Liver (tissue), 8 donors: ENCODE measurements at regions not wholly inside any gene's neighbourhood (a gene's known extent, or its start where the extent isn't known, plus 50 kb on each side); places are given as distances from the start of the nearest gene placed in this dataset.

Source experiments
- DNase-seq: peaks from one replicate; pipeline ENCODE4 v3.0.0-alpha.2; 2017; ENCODE audit warnings: low spot score
- H3K27ac ChIP-seq, 2 donors: one replicate each; pipeline ENCODE4 v1.7.0; 2013; ENCODE audit warnings: inconsistent platforms in 2 of 2, low read length in 2 of 2, control low read depth in 1 of 2, low read depth in 1 of 2, mild to moderate bottlenecking in 1 of 2
- H3K27me3 ChIP-seq, 4 donors: one replicate each; pipeline versions ENCODE4 v1.6.1 to v1.7.0; 2013; ENCODE audit warnings: low read length in 3 of 4, inconsistent platforms in 1 of 4, mild to moderate bottlenecking in 1 of 4, moderate library complexity in 1 of 4; ENCODE audit not compliant: control insufficient read depth in 4 of 4, insufficient read depth in 4 of 4
- H3K36me3 ChIP-seq, 4 donors: one replicate each; pipeline versions ENCODE4 v1.6.1 to v1.7.0; 2013; ENCODE audit warnings: low read length in 3 of 4, mild to moderate bottlenecking in 3 of 4, low read depth in 1 of 4, moderate library complexity in 1 of 4; ENCODE audit not compliant: control insufficient read depth in 4 of 4, insufficient read depth in 3 of 4
- H3K4me1 ChIP-seq, 4 donors: one replicate each; pipeline versions ENCODE4 v1.6.1 to v1.7.0; 2013; ENCODE audit warnings: low read length in 3 of 4, mild to moderate bottlenecking in 3 of 4, moderate library complexity in 1 of 4; ENCODE audit not compliant: control insufficient read depth in 4 of 4, insufficient read depth in 4 of 4
- H3K4me3 ChIP-seq, 3 donors: one replicate each; pipeline versions ENCODE4 v1.6.1 to v1.7.0; 2013; ENCODE audit warnings: low read length in 3 of 3, control low read depth in 1 of 3, low read depth in 1 of 3, mild to moderate bottlenecking in 1 of 3
- H3K9ac ChIP-seq, 2 donors: one replicate each; pipeline ENCODE4 v1.7.0; 2013; ENCODE audit warnings: low read length in 2 of 2, mild to moderate bottlenecking in 2 of 2, moderate library complexity in 2 of 2, control low read depth in 1 of 2, low read depth in 1 of 2
- H3K9me3 ChIP-seq, 4 donors: one replicate each; pipeline versions ENCODE4 v1.6.1 to v1.7.0; 2013; ENCODE audit warnings: low read length in 3 of 4; ENCODE audit not compliant: control insufficient read depth in 4 of 4
- ATF3 ChIP-seq: IDR thresholded peaks from 2 replicates; pipeline ENCODE4 v1.6.1; 2016; ENCODE audit warnings: antibody characterized with exemption
- CTCF ChIP-seq: fragments of 150-350 bp; IDR thresholded peaks from 2 replicates; pipeline ENCODE4 v1.5.1; 2017; ENCODE audit warnings: improper control_type of control experiment, low read depth, low read length; ENCODE audit not compliant: missing input control
- EGR1 ChIP-seq, 2 donors: IDR thresholded peaks; 2 replicates each; pipeline ENCODE4 v1.6.1; 2016 to 2018; ENCODE audit warnings: antibody characterized with exemption in 2 of 2, low read depth in 2 of 2
- FOXA1 ChIP-seq: IDR thresholded peaks from 2 replicates; pipeline ENCODE4 v1.6.1; 2016; ENCODE audit warnings: antibody characterized with exemption
- FOXA2 ChIP-seq: IDR thresholded peaks from 2 replicates; pipeline ENCODE4 v1.6.1; 2016; ENCODE audit warnings: antibody characterized with exemption
- GABPA ChIP-seq, 2 donors: IDR thresholded peaks in 1 of 2; conservative IDR thresholded peaks in 1 of 2; 2 replicates each; pipeline ENCODE4 v1.6.1; 2016; ENCODE audit warnings: antibody characterized with exemption in 2 of 2, mild to moderate bottlenecking in 1 of 2, moderate library complexity in 1 of 2
- HNF4A ChIP-seq, 2 donors: conservative IDR thresholded peaks; 2 replicates each; pipeline ENCODE4 v1.6.1; 2016; ENCODE audit warnings: antibody characterized with exemption in 2 of 2, mild to moderate bottlenecking in 2 of 2
- HNF4G ChIP-seq: IDR thresholded peaks from 2 replicates; pipeline ENCODE4 v1.6.1; 2016; ENCODE audit warnings: antibody characterized with exemption
- JUND ChIP-seq, 2 donors: IDR thresholded peaks; 2 replicates each; pipeline ENCODE4 v1.6.1; 2016; ENCODE audit warnings: antibody characterized with exemption in 2 of 2
- MAX ChIP-seq: IDR thresholded peaks from 2 replicates; pipeline ENCODE4 v1.6.1; 2016; ENCODE audit warnings: antibody characterized with exemption
- NR2F2 ChIP-seq: IDR thresholded peaks from 2 replicates; pipeline ENCODE4 v1.6.1; 2016; ENCODE audit warnings: antibody characterized with exemption
- RAD21 ChIP-seq, 2 donors: IDR thresholded peaks; 2 replicates each; pipeline ENCODE4 v1.6.1; 2016; ENCODE audit warnings: antibody characterized with exemption in 2 of 2, mild to moderate bottlenecking in 2 of 2
- REST ChIP-seq: IDR thresholded peaks from 2 replicates; pipeline ENCODE4 v1.6.1; 2016; ENCODE audit warnings: antibody characterized with exemption, mild to moderate bottlenecking
- RXRA ChIP-seq, 2 donors: IDR thresholded peaks; 2 replicates each; pipeline ENCODE4 v1.6.1; 2017 to 2018; ENCODE audit warnings: antibody characterized with exemption in 2 of 2, mild to moderate bottlenecking in 1 of 2
- SP1 ChIP-seq: IDR thresholded peaks from 2 replicates; pipeline ENCODE4 v1.6.1; 2018; ENCODE audit warnings: antibody characterized with exemption, mild to moderate bottlenecking
- TAF1 ChIP-seq: conservative IDR thresholded peaks from 2 replicates; pipeline ENCODE4 v1.6.1; 2016; ENCODE audit warnings: antibody characterized with exemption, mild to moderate bottlenecking
- YY1 ChIP-seq: IDR thresholded peaks from 2 replicates; pipeline ENCODE4 v1.6.1; 2016; ENCODE audit warnings: antibody characterized with exemption, mild to moderate bottlenecking
- ZBTB33 ChIP-seq: IDR thresholded peaks from 2 replicates; pipeline ENCODE4 v1.6.1; 2016; ENCODE audit warnings: antibody characterized with exemption
- WGBS: extraction: QIAGEN DNeasy Blood & Tissue Kit; methylation state at CpG from one replicate; pipeline ENCODE4 v1.1.7; 2013; 5-methylcytosine and 5-hydroxymethylcytosine counted together
- donor health status: healthy.
- donor health status: healthy.
- donor health status: healthy.
- donor health status: healthy.
- donor health status: healthy.

GRCh38 chr4:35087218-35087617 is 1157.1 kb downstream of the ARAP2 start (continued):
- TF ChIP-seq REST, result no peak
- TF ChIP-seq NR2F2, result no peak
- no peak for TF ChIP-seq RXRA (IDR thresholded peaks at IDR 0.05)
- no peak for TF ChIP-seq EGR1 (IDR thresholded peaks at IDR 0.05; ENCODE audit: low read depth in 2 of 2)
- no peak for TF ChIP-seq FOXA1
- no peak for TF ChIP-seq YY1
- no peak for TF ChIP-seq JUND (IDR thresholded peaks at IDR 0.05)
- TF ChIP-seq HNF4A (conservative IDR thresholded peaks at IDR 0.05), result no peak
- TF ChIP-seq ATF3, result no peak

- Histone ChIP-seq H3K4me1 (no peaks in the 10 kb centered on the region), H3K9me3 (no peaks in the 10 kb centered on the region), H3K27ac (no peak overlapping the region), H3K27me3 (no peaks in the 10 kb centered on the region), H3K36me3 (no peaks in the 10 kb centered on the region), H3K4me3 (no peak overlapping the region), H3K9ac (no peak overlapping the region)
- TF ChIP-seq REST, result no peak
- TF ChIP-seq HNF4A (conservative IDR thresholded peaks at IDR 0.05), result no peak
- no peak for TF ChIP-seq ZBTB33
- no peak for TF ChIP-seq FOXA1
- TF ChIP-seq TAF1, result no peak
- TF ChIP-seq CTCF, result no peak
- TF ChIP-seq MAX, result no peak
- TF ChIP-seq SP1, result no peak
- TF ChIP-seq GABPA (IDR thresholded peaks at IDR 0.05 in 1 of 2, conservative IDR thresholded peaks at IDR 0.05 in 1 of 2), result no peak
- no peak for TF ChIP-seq NR2F2
- TF ChIP-seq FOXA2, result no peak
- TF ChIP-seq RAD21 (IDR thresholded peaks at IDR 0.05), result no peak
- no peak for TF ChIP-seq EGR1 (IDR thresholded peaks at IDR 0.05; ENCODE audit: low read depth in 2 of 2)
- no peak for TF ChIP-seq JUND (IDR thresholded peaks at IDR 0.05)
- TF ChIP-seq RXRA (IDR thresholded peaks at IDR 0.05), result no peak
- TF ChIP-seq ATF3, result no peak
- TF ChIP-seq YY1, result no peak
- TF ChIP-seq HNF4G, result no peak
- 89% methylated on average over 8 of the region's 8 CpGs for WGBS
- DNase-seq, result no peak
Observed at GRCh38 chr4:35100932-35101331, 1143.4 kb downstream of the ARAP2 start.
